Occipital lobe (tissue), 1 donor: ENCODE measurements at regions not wholly inside any gene's neighbourhood (a gene's known extent, or its start where the extent isn't known, plus 50 kb on each side); places are given as distances from the start of the nearest gene placed in this dataset. TPM values are rescaled to one million over a fixed set of nuclear protein-coding genes. Genes with fewer than 3 reads are reported as not detected.

Experiments used
- small RNA-seq: library from RNA; depleted of rRNA; stranded (forward); fragments of <200 nt; gene quantifications from one replicate; pipeline ENCODE3, GENCODE V24; 2014

Small RNA genes lying in the stretch of these regions (small RNA-seq; reads per million reads assigned to genes)
- gene MIR3680-2 = not detected
